Epithelial cell of proximal tubule (primary cell): ENCODE measurements at regions not wholly inside any gene's neighbourhood (a gene's known extent, or its start where the extent isn't known, plus 50 kb on each side); places are given as distances from the start of the nearest gene placed in this dataset.
"Not testable (repeated sequence)": the region's sequence is repeated elsewhere in the genome, so short reads cannot be mapped to it uniquely, and the experiment has no call there.

Experiments
- DNase-seq: peaks from one replicate; pipeline ENCODE4 v3.0.0-alpha.2; 2011; ENCODE audit warnings: low read depth
- H3K4me3 ChIP-seq: 2 replicates; pipeline ENCODE4 v1.5.1; 2011; ENCODE audit warnings: low read depth, mild to moderate bottlenecking, low read length
- TF ChIP-seq, protein P1 (sequence below): conservative IDR thresholded peaks from 2 replicates; pipeline ENCODE4 v1.5.1; 2012; ENCODE audit warnings: low read depth, mild to moderate bottlenecking, low read length

DNA sequence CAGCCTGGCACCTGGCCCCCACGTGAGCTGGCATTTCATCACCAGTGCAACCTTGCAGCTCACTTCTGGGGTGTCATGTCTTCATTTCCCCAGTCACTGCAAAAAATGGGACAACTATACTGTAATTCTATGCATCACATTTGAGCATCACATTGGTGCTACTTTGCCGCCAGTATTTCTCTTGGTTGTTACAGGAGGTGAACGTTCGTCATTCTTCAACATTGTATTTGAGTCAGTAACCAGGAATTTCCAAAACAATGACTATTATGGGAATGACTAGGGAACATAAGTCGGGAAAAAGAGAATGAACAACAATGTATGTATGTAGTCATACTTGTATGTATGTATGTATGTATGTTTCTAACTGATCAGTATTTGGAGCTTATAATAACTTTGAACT lies 1278.0 kb downstream of the EFNA5 start:
- DNase-seq = no peak
- no peak overlapping the region for H3K4me3 ChIP-seq
- TF ChIP-seq, protein P1, sequence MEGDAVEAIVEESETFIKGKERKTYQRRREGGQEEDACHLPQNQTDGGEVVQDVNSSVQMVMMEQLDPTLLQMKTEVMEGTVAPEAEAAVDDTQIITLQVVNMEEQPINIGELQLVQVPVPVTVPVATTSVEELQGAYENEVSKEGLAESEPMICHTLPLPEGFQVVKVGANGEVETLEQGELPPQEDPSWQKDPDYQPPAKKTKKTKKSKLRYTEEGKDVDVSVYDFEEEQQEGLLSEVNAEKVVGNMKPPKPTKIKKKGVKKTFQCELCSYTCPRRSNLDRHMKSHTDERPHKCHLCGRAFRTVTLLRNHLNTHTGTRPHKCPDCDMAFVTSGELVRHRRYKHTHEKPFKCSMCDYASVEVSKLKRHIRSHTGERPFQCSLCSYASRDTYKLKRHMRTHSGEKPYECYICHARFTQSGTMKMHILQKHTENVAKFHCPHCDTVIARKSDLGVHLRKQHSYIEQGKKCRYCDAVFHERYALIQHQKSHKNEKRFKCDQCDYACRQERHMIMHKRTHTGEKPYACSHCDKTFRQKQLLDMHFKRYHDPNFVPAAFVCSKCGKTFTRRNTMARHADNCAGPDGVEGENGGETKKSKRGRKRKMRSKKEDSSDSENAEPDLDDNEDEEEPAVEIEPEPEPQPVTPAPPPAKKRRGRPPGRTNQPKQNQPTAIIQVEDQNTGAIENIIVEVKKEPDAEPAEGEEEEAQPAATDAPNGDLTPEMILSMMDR = no peak

GRCh38 chr5:106387767-106388166 lies 1283.0 kb downstream of the EFNA5 start:
- DNase-seq = not testable (repeated sequence)

DNA sequence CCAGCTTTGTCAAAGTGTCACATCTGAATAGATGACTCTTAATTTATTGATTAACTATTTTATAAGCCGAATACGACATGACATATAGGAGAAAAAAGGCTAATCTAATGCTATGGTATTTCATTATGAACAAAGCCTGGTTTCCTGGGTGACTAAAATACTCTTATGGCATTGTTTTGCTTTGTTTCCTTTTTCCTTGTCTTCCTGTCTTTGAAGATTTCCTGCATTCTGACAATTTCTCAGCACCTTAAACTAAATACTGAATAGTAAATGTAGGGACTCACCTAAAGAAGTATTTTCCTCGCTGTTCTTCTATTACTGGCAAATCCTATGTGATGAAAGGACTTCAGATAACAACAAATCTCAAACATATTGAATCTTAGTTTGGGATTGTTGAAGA lies 1284.5 kb downstream of the EFNA5 start:
- no peak for DNase-seq
- TF ChIP-seq, protein P1 = no peak
- no peak overlapping the region for H3K4me3 ChIP-seq

More at GRCh38 chr5:106387767-106388166, 1283.0 kb downstream of the EFNA5 start:
- not testable (repeated sequence) for H3K4me3 ChIP-seq

GRCh38 chr5:106380736-106381135 lies 1290.0 kb downstream of the EFNA5 start:
- H3K4me3 ChIP-seq = no peak overlapping the region
- DNase-seq = no peak
- TF ChIP-seq, protein P1 = no peak

DNA sequence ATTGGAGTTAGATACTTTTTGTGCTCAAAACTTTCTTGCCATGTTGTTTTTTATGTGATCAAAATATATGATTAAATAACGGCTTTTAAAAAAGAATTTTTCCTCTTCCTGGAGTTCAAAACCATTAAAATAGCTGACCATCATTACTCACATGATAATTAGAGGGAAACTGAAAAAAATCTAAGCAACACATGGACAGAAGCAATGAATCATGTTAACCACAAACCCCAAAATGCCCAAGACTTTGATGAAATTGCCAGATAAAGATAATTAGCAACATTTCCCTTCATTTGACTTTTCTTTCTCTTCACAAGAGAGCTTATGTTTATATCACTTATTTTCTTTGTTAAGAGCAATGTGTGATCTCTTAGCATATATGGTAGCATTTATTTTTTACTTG lies 1294.2 kb downstream of the EFNA5 start:
- H3K4me3 ChIP-seq = no peak overlapping the region
- no peak for DNase-seq
- TF ChIP-seq, protein P1 = no peak

DNA sequence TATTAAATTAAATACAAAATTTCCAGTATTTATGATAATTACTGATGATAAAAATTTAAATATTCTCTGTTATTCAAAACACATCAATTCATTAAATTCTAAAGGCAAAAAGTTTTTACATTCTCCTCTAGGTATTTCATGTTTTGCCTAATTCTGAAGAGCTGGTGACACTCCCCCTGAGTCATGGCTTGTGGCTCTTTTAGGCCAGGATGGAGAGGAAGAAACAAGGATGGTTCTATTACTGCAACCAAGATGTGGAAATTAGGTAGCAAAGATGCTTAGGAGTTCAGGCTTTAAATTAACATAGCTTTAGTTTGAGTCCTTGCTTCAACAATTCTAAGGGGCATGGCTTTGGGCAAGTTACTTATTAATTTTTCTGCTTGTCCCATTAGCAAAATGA lies 1295.8 kb downstream of the EFNA5 start:
- no peak overlapping the region for H3K4me3 ChIP-seq
- DNase-seq = no peak
- TF ChIP-seq, protein P1 = no peak

- DNase-seq = no peak
- no peak overlapping the region for H3K4me3 ChIP-seq
- TF ChIP-seq, protein P1 = no peak
Measured at GRCh38 chr5:106368021-106368420, 1302.7 kb downstream of the EFNA5 start.

DNA sequence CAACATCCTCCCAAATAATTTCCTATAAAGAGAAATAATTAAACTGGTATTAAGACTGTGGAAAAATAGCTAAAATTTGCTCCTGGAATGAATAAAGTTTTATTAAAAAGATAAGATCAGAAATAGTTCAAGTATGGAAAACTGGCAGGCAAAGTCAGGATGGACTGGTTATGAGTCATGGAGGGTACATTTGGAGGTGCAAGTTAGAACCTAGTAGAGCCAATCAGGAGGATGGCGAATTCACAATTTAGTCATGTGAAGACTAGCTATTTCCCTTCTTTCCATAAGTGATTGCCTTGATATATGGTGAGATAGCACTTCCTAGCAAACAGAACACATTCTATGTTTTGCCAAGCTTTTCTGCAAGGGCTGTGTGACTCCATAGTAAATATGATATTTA lies 1303.5 kb downstream of the EFNA5 start:
- no peak overlapping the region for H3K4me3 ChIP-seq
- TF ChIP-seq, protein P1 = no peak
- no peak for DNase-seq
